ENCODE measurements at regions not wholly inside any gene's neighbourhood (a gene's known extent, or its start where the extent isn't known, plus 50 kb on each side); places are given as distances from the start of the nearest gene placed in this dataset.

DNA sequence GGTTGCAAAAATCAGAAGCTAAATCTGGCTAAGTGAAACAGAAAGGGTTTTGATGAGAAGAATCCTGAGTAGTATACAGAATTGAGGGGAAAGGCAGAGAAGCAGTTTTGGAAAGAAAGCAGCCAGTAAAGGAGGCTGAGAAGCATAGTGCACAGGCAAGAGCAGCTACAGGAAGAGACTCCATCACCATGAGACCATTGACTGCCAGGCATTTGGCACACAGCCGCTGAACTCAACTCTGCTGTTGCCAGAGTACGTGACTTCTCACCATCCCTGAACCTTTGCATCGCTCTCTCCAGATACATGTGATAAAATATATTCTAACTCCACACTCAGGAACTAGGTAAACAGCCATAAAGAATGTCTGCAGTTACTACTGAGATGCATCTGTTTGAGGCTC lies 128.3 kb upstream of the C1orf21 start:
- TF ChIP-seq, protein P1, sequence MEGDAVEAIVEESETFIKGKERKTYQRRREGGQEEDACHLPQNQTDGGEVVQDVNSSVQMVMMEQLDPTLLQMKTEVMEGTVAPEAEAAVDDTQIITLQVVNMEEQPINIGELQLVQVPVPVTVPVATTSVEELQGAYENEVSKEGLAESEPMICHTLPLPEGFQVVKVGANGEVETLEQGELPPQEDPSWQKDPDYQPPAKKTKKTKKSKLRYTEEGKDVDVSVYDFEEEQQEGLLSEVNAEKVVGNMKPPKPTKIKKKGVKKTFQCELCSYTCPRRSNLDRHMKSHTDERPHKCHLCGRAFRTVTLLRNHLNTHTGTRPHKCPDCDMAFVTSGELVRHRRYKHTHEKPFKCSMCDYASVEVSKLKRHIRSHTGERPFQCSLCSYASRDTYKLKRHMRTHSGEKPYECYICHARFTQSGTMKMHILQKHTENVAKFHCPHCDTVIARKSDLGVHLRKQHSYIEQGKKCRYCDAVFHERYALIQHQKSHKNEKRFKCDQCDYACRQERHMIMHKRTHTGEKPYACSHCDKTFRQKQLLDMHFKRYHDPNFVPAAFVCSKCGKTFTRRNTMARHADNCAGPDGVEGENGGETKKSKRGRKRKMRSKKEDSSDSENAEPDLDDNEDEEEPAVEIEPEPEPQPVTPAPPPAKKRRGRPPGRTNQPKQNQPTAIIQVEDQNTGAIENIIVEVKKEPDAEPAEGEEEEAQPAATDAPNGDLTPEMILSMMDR (IDR thresholded peaks at IDR 0.05) = no peak
- no peak for TF ChIP-seq POLR2A (IDR thresholded peaks at IDR 0.05)
